Peyer's patch (tissue), 4 donors: ENCODE measurements at regions not wholly inside any gene's neighbourhood (a gene's known extent, or its start where the extent isn't known, plus 50 kb on each side); places are given as distances from the start of the nearest gene placed in this dataset.

Source experiments
- CTCF ChIP-seq, 6 experiments: fragments of 450-650 bp in 4 of 6; fragments of 200-600 bp in 2 of 6; sonication (generic) in 1 of 6; IDR thresholded peaks; one replicate each; pipeline ENCODE4 v1.5.1; 2017 to 2019; ENCODE audit warnings: antibody characterized with exemption in 6 of 6, mild to moderate bottlenecking in 3 of 6, moderate library complexity in 1 of 6
- POLR2A ChIP-seq, 2 donors: fragments of 450-650 bp; IDR thresholded peaks; one replicate each; pipeline ENCODE4 v1.5.1; 2017; ENCODE audit warnings: antibody characterized with exemption in 2 of 2, mild to moderate bottlenecking in 2 of 2, moderate library complexity in 2 of 2

DNA sequence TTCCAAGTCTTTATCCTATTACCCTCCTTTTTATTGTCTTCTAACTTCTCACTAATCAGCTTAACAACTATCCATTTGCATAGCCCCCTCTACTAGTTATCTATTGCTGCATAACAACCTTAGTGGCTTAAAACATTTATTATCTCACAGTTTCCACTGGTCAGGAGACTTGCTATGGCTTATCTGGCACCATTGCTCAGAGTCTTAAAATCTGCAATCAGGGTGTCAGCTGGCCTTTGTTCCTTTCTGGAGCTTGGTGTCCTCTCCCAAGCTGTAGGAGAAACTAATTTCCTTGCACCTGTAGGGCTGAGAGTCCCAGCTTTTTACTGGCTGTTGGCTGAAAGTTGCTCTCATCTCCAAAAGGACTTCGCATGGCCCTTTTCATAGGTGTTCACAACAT is 137.0 kb upstream of the SMIM31 start:
- TF ChIP-seq CTCF (IDR thresholded peaks at IDR 0.05) (no peak), POLR2A (IDR thresholded peaks at IDR 0.05) (no peak)
